B cell (primary cell): ENCODE measurements at regions not wholly inside any gene's neighbourhood (a gene's known extent, or its start where the extent isn't known, plus 50 kb on each side); places are given as distances from the start of the nearest gene placed in this dataset.

ENCODE experiments used
- ATAC-seq: fragments of 200-7000 bp; cut with Tn5 transposase; one replicate; pipeline ENCODE4 v1.10.0; 2021; ENCODE audit warnings: low read depth, mild to moderate bottlenecking, moderate number of reproducible peaks, moderate library complexity
- CTCF ChIA-PET: fragments of 350-600 bp; sonication (Branson Sonifier 250); formaldehyde crosslinking; loops from one replicate; lab custom pipeline; 2021; ENCODE audit warnings: antibody characterized with exemption, inconsistent platforms; lab: Charles Lee
- POLR2A ChIA-PET: fragments of 350-600 bp; sonication (Branson Sonifier 250); formaldehyde crosslinking; loops from one replicate; lab custom pipeline; 2021; ENCODE audit warnings: antibody characterized with exemption; lab: Charles Lee
- DNase-seq: peaks from one replicate; pipeline ENCODE4 v3.0.0; 2013
- H2AFZ ChIP-seq: 2 replicates; pipeline ENCODE4 v1.6.1; 2012; ENCODE audit warnings: mild to moderate bottlenecking, low read depth, low read length; ENCODE audit not compliant: insufficient read depth, poor library complexity, severe bottlenecking
- H3K27ac ChIP-seq, 2 donors: 1 replicate in 1 of 2; 2 replicates in 1 of 2; pipeline ENCODE4 v1.5.1; 2012 to 2013; ENCODE audit warnings: low read length in 2 of 2, mild to moderate bottlenecking in 2 of 2, moderate library complexity in 1 of 2
- H3K27me3 ChIP-seq, 4 experiments: fragments of 200-600 bp in 1 of 4; sonication (generic) in 1 of 4; replicated peaks in 1 of 4; 1 replicate in 2 of 4; 2 replicates in 2 of 4; pipeline versions ENCODE4 v1.6.1 to v1.7.0; 2013 to 2016; ENCODE audit warnings: low read length in 3 of 4, mild to moderate bottlenecking in 2 of 4, mixed read lengths in 1 of 4, moderate library complexity in 1 of 4; ENCODE audit not compliant: insufficient read depth in 4 of 4, control insufficient read depth in 3 of 4; ENCODE audit errors: control extremely low read depth in 1 of 4
- H3K36me3 ChIP-seq, 2 experiments: replicated peaks in 1 of 2; 1 replicate in 1 of 2; 2 replicates in 1 of 2; pipeline versions ENCODE4 v1.6.1 to v1.7.1; 2013; ENCODE audit warnings: low read length in 1 of 2; ENCODE audit not compliant: insufficient read depth in 2 of 2, control insufficient read depth in 1 of 2; ENCODE audit errors: control extremely low read depth in 1 of 2, extremely low read depth in 1 of 2
- H3K4me1 ChIP-seq, 2 donors: fragments of 200-600 bp in 1 of 2; sonication (generic) in 1 of 2; 1 replicate in 1 of 2; 2 replicates in 1 of 2; pipeline versions ENCODE4 v1.5.1 to v1.6.1; 2013 to 2017; ENCODE audit warnings: low read length in 2 of 2; ENCODE audit not compliant: control insufficient read depth in 2 of 2, insufficient read depth in 2 of 2
- H3K4me2 ChIP-seq: replicated peaks from 2 replicates; pipeline ENCODE3; 2012; ENCODE audit warnings: mild to moderate bottlenecking, low read depth, low read length; ENCODE audit not compliant: poor library complexity, severe bottlenecking
- H3K4me3 ChIP-seq, 5 experiments: fragments of 200-600 bp in 1 of 5; sonication (generic) in 1 of 5; 1 replicate in 3 of 5; 2 replicates in 2 of 5; pipeline versions ENCODE4 v1.5.1 to v1.7.0; 2011 to 2016; ENCODE audit warnings: low read length in 4 of 5, mild to moderate bottlenecking in 4 of 5, low read depth in 2 of 5, control low read depth in 1 of 5, moderate library complexity in 1 of 5; ENCODE audit not compliant: insufficient read depth in 1 of 5; ENCODE audit errors: control extremely low read depth in 1 of 5, extremely low read depth in 1 of 5
- H3K79me2 ChIP-seq: fragments of 200-600 bp; sonication (generic); one replicate; pipeline ENCODE4 v1.6.0; 2016; ENCODE audit warnings: low read length; ENCODE audit not compliant: control insufficient read depth, insufficient read depth
- H3K9ac ChIP-seq: fragments of 200-600 bp; sonication (generic); 2 replicates; pipeline ENCODE4 v1.6.1; 2017; ENCODE audit warnings: mild to moderate bottlenecking, low read length, moderate library complexity
- H3K9me3 ChIP-seq, 3 donors: one replicate each; pipeline versions ENCODE4 v1.6.1 to v1.7.1; 2013; ENCODE audit warnings: low read length in 2 of 3; ENCODE audit not compliant: control insufficient read depth in 2 of 3, insufficient read depth in 1 of 3; ENCODE audit errors: control extremely low read depth in 1 of 3
- H4K20me1 ChIP-seq: 2 replicates; pipeline ENCODE4 v1.6.0; 2012; ENCODE audit warnings: mild to moderate bottlenecking, low read length; ENCODE audit not compliant: insufficient read depth, control insufficient read depth, poor library complexity, severe bottlenecking
- H3K27ac Mint-ChIP-seq: one replicate; pipeline ENCODE4 v1.8.0; 2021; ENCODE audit warnings: mixed read lengths
- H3K27me3 Mint-ChIP-seq: one replicate; pipeline ENCODE4 v1.8.0; 2021; ENCODE audit warnings: mixed read lengths
- H3K4me1 Mint-ChIP-seq: one replicate; pipeline ENCODE4 v1.8.0; 2021; ENCODE audit warnings: mixed read lengths
- H3K4me3 Mint-ChIP-seq: one replicate; pipeline ENCODE4 v1.8.0; 2021; ENCODE audit warnings: mixed read lengths
- H3K9me3 Mint-ChIP-seq: one replicate; pipeline ENCODE4 v1.8.0; 2022; ENCODE audit warnings: mixed read lengths; ENCODE audit not compliant: insufficient read depth
- CTCF ChIP-seq: fragments of 200-600 bp; IDR thresholded peaks from one replicate; pipeline ENCODE4 v1.8.0; 2022; ENCODE audit warnings: antibody characterized with exemption, mild to moderate bottlenecking
- EZH2 ChIP-seq: IDR thresholded peaks from 2 replicates; pipeline ENCODE4 v1.6.1; 2012; ENCODE audit warnings: borderline replicate concordance, low read depth, mild to moderate bottlenecking, moderate library complexity, low read length; ENCODE audit not compliant: insufficient read depth, poor library complexity, severe bottlenecking
- WGBS: methylation state at CpG from one replicate; pipeline ENCODE4 v1.1.5; 2013; ENCODE audit warnings: missing lambda C conversion rate; ENCODE audit not compliant: insufficient coverage; 5-methylcytosine and 5-hydroxymethylcytosine counted together
- intact Hi-C: fragments of 100-400 bp; cut with micrococcal nuclease; formaldehyde crosslinking; loops from one replicate; pipeline ENCODE4 v1.10.0; 2022

GRCh38 chr4:45410701-45411210, 684.4 kb upstream of the GNPDA2 start:
- CTCF ChIA-PET, result no interaction called here
- Mint-ChIP-seq H3K4me1 (no peaks in the 10 kb centered on the region), H3K27me3 (no peaks in the 10 kb centered on the region), H3K4me3 (no peak overlapping the region), H3K27ac (no peak overlapping the region), H3K9me3 (peaks cover 5% of the 10 kb centered on the region)
- DNase-seq, result no peak
- no peaks in the 10 kb centered on the region for H4K20me1 ChIP-seq
- no peak overlapping the region for H3K4me2 ChIP-seq
- H3K4me1 ChIP-seq, result no peaks in the 10 kb centered on the region
- H3K79me2 ChIP-seq, result no peaks in the 10 kb centered on the region
- no peaks in the 10 kb centered on the region for H3K36me3 ChIP-seq
- TF ChIP-seq CTCF (no peak), EZH2 (no peak)
- H3K27ac ChIP-seq, result no peak overlapping the region
- H3K4me3 ChIP-seq, result no peak overlapping the region
- H3K27me3 ChIP-seq, result no peaks in the 10 kb centered on the region
- WGBS, result 40% methylated on average over 2 of the region's 5 CpGs
- H3K9me3 ChIP-seq, result peaks cover 0 to 2% (median 0%) of the 10 kb centered on the region in 3 donors
- POLR2A ChIA-PET, result no interaction called here
- H3K9ac ChIP-seq, result no peak overlapping the region
- no peak for ATAC-seq
- intact Hi-C loops, result no loop called here
- H2AFZ ChIP-seq, result no peak overlapping the region

GRCh38 chr4:45409536-45409935, 683.2 kb upstream of the GNPDA2 start:
- no peak overlapping the region for H3K4me3 Mint-ChIP-seq
- TF ChIP-seq CTCF (no peak), EZH2 (no peak)
- Histone ChIP-seq H3K4me1 (no peaks in the 10 kb centered on the region), H3K4me2 (no peak overlapping the region), H3K27ac (no peak overlapping the region), H4K20me1 (no peaks in the 10 kb centered on the region), H3K27me3 (no peaks in the 10 kb centered on the region), H3K79me2 (no peaks in the 10 kb centered on the region), H3K9ac (no peak overlapping the region), H3K4me3 (no peak overlapping the region), H3K9me3 (peaks cover 0 to 2% (median 0%) of the 10 kb centered on the region in 3 donors), H3K36me3 (no peaks in the 10 kb centered on the region), H2AFZ (no peak overlapping the region)
- no peak for DNase-seq
- H3K27me3 Mint-ChIP-seq, result no peaks in the 10 kb centered on the region
- peaks cover 7% of the 10 kb centered on the region for H3K9me3 Mint-ChIP-seq
- ATAC-seq, result no peak
- H3K4me1 Mint-ChIP-seq, result no peaks in the 10 kb centered on the region
- no CpG with 5 or more reads among the region's 1 CpG for WGBS
- CTCF ChIA-PET, result no interaction called here
- intact Hi-C loops, result no loop called here
- no peak overlapping the region for H3K27ac Mint-ChIP-seq
- POLR2A ChIA-PET, result no interaction called here
